ENCODE measurements at regions not wholly inside any gene's neighbourhood (a gene's known extent, or its start where the extent isn't known, plus 50 kb on each side); places are given as distances from the start of the nearest gene placed in this dataset.
"Not testable (repeated sequence)": the region's sequence is repeated elsewhere in the genome, so short reads cannot be mapped to it uniquely, and the experiment has no call there.

- H3K4me3 ChIP-seq (ENCODE audit: low read depth, low read length), result no peak overlapping the region
- no peak for TF ChIP-seq CTCF (conservative IDR thresholded peaks at IDR 0.05; ENCODE audit: low read depth, low read length)
- no peak for DNase-seq (ENCODE audit: low read depth)
Measured at GRCh38 chr6:111925296-111925695, 52.0 kb upstream of the FYN start.

GRCh38 chr6:111926731-111927302, 53.6 kb upstream of the FYN start:
- H3K4me3 ChIP-seq (ENCODE audit: low read depth, low read length), result no peak overlapping the region
- no peak for TF ChIP-seq CTCF (conservative IDR thresholded peaks at IDR 0.05; ENCODE audit: low read depth, low read length)
- DNase-seq (ENCODE audit: low read depth), result no peak

DNA sequence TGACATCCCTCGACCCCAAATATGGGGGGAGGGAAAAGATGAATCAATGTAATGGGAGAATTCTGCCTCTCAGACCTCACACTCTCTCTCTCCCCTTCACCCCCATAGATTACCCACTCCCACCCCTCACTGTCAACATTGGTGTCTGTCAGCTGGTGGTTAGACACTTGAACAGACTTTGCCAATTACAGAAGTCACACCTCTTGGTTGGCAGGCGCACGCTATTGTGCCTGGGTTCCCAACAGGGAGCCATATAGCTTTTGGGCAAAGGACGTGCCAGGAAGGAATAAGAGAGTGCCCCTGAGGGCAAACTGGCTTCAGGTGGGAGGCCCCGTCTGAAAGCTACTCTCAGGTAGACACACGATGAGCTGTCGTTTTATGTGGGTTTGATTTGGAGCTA, 54.1 kb upstream of the FYN start:
- H3K4me3 ChIP-seq (ENCODE audit: low read depth, low read length), result no peak overlapping the region
- no peak for TF ChIP-seq CTCF (conservative IDR thresholded peaks at IDR 0.05; ENCODE audit: low read depth, low read length)
- DNase-seq (ENCODE audit: low read depth), result no peak

GRCh38 chr6:111928139-111928538, 54.9 kb upstream of the FYN start:
- no peak for TF ChIP-seq CTCF (conservative IDR thresholded peaks at IDR 0.05; ENCODE audit: low read depth, low read length)
- DNase-seq (ENCODE audit: low read depth), result no peak
- H3K4me3 ChIP-seq (ENCODE audit: low read depth, low read length), result no peak overlapping the region

DNA sequence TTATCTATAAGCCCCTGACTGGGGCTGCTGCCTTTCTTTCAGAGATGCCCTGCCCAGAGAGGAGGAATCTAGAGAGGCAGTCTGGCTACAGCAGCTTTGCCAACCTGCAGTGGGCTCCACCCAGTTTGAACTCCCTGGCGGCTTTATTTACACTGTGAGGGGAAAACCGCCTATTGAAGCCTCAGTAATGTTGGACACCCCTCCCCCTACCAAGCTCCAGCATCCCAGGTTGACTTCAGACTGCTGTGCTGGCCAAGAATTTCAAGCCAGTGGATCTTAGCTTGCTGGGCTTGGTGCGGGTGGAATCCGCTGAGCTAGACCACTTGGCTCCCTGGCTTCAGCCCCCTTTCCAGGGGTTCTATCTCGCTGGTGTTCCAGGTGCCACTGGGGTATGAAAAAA, 61.4 kb upstream of the FYN start:
- not testable (repeated sequence) for DNase-seq (ENCODE audit: low read depth); H3K4me3 ChIP-seq (ENCODE audit: low read depth, low read length)

GRCh38 chr6:111936718-111937117, 63.5 kb upstream of the FYN start:
- no peak overlapping the region for H3K4me3 ChIP-seq (ENCODE audit: low read depth, low read length)
- TF ChIP-seq CTCF (conservative IDR thresholded peaks at IDR 0.05; ENCODE audit: low read depth, low read length), result no peak
- DNase-seq (ENCODE audit: low read depth), result no peak

GRCh38 chr6:111938710-111939109, 65.5 kb upstream of the FYN start:
- no peak for DNase-seq (ENCODE audit: low read depth)
- no peak overlapping the region for H3K4me3 ChIP-seq (ENCODE audit: low read depth, low read length)
- no peak for TF ChIP-seq CTCF (conservative IDR thresholded peaks at IDR 0.05; ENCODE audit: low read depth, low read length)

Measured in epithelial cell of proximal tubule (primary cell).